Neuronal stem cell (in vitro differentiated cells): ENCODE measurements at regions not wholly inside any gene's neighbourhood (a gene's known extent, or its start where the extent isn't known, plus 50 kb on each side); places are given as distances from the start of the nearest gene placed in this dataset.
"Not testable (repeated sequence)": the region's sequence is repeated elsewhere in the genome, so short reads cannot be mapped to it uniquely, and the experiment has no call there.

Experiments used
- DNase-seq: peaks from one replicate; pipeline ENCODE4 v3.0.0-alpha.2; 2013; ENCODE audit warnings: low spot score
- H2AFZ ChIP-seq: one replicate; pipeline ENCODE4 v1.6.1; 2013; ENCODE audit warnings: mild to moderate bottlenecking, low read length, inconsistent platforms
- H2AK5ac ChIP-seq: 2 replicates; pipeline ENCODE4 v1.6.1; 2013; ENCODE audit warnings: low read depth, mild to moderate bottlenecking, inconsistent platforms, low read length, moderate library complexity, mixed read lengths
- H2BK120ac ChIP-seq: 2 replicates; pipeline ENCODE4 v1.6.1; 2013; ENCODE audit warnings: low read depth, mild to moderate bottlenecking, inconsistent platforms, low read length, moderate library complexity, mixed read lengths
- H2BK12ac ChIP-seq: one replicate; pipeline ENCODE4 v1.6.1; 2013; ENCODE audit warnings: low read length, inconsistent platforms
- H2BK15ac ChIP-seq: 2 replicates; pipeline ENCODE4 v1.6.1; 2013; ENCODE audit warnings: mild to moderate bottlenecking, low read length, inconsistent platforms, mixed read lengths
- H2BK5ac ChIP-seq: one replicate; pipeline ENCODE4 v1.6.1; 2013; ENCODE audit warnings: inconsistent platforms, mild to moderate bottlenecking, low read length, moderate library complexity
- H3K14ac ChIP-seq: one replicate; pipeline ENCODE4 v1.6.1; 2013; ENCODE audit warnings: low read length, inconsistent platforms
- H3K18ac ChIP-seq: 2 replicates; pipeline ENCODE4 v1.6.1; 2013; ENCODE audit warnings: low read length, inconsistent platforms
- H3K23ac ChIP-seq: 2 replicates; pipeline ENCODE4 v1.6.1; 2013; ENCODE audit warnings: low read depth, mild to moderate bottlenecking, mixed read lengths, low read length, inconsistent platforms; ENCODE audit not compliant: poor library complexity
- H3K27ac ChIP-seq: replicated peaks from 3 replicates; pipeline ENCODE4 v1.5.1; 2013; ENCODE audit warnings: low read length, inconsistent platforms
- H3K27me3 ChIP-seq, 3 experiments: 2 replicates each; pipeline ENCODE4 v1.6.1; 2013; ENCODE audit warnings: low read length in 3 of 3, mild to moderate bottlenecking in 2 of 3, inconsistent platforms in 1 of 3, low read depth in 1 of 3, mixed read lengths in 1 of 3, moderate library complexity in 1 of 3; ENCODE audit not compliant: control insufficient read depth in 3 of 3, insufficient read depth in 3 of 3
- H3K36me3 ChIP-seq, 2 donors: replicated peaks in 1 of 2; 2 replicates each; pipeline ENCODE4 v1.6.1; 2013; ENCODE audit warnings: low read length in 2 of 2; ENCODE audit not compliant: control insufficient read depth in 2 of 2, insufficient read depth in 2 of 2
- H3K4ac ChIP-seq: 2 replicates; pipeline ENCODE4 v1.6.1; 2013; ENCODE audit warnings: inconsistent platforms, mild to moderate bottlenecking, low read length, moderate library complexity
- H3K4me1 ChIP-seq, 2 donors: 1 replicate in 1 of 2; 2 replicates in 1 of 2; pipeline ENCODE4 v1.6.1; 2013; ENCODE audit warnings: low read length in 2 of 2, low read depth in 1 of 2; ENCODE audit not compliant: control insufficient read depth in 2 of 2, insufficient read depth in 1 of 2
- H3K4me2 ChIP-seq: one replicate; pipeline ENCODE4 v1.6.1; 2013; ENCODE audit warnings: mild to moderate bottlenecking, low read length, inconsistent platforms; ENCODE audit not compliant: insufficient read depth, poor library complexity, severe bottlenecking
- H3K4me3 ChIP-seq, 2 donors: 2 replicates each; pipeline ENCODE4 v1.5.1; 2013; ENCODE audit warnings: low read length in 2 of 2, mild to moderate bottlenecking in 2 of 2, inconsistent platforms in 1 of 2, moderate library complexity in 1 of 2
- H3K79me1 ChIP-seq: one replicate; pipeline ENCODE4 v1.6.1; 2013; ENCODE audit warnings: low read depth, mild to moderate bottlenecking, inconsistent platforms, low read length, moderate library complexity
- H3K9ac ChIP-seq: one replicate; pipeline ENCODE4 v1.6.1; 2013; ENCODE audit warnings: mild to moderate bottlenecking, low read depth, low read length, inconsistent platforms; ENCODE audit not compliant: poor library complexity
- H3K9me3 ChIP-seq, 2 donors: replicated peaks in 1 of 2; 2 replicates each; pipeline versions ENCODE3 to v1.6.1; 2013; ENCODE audit warnings: low read length in 2 of 2, mild to moderate bottlenecking in 2 of 2, inconsistent platforms in 1 of 2, low read depth in 1 of 2, mixed read lengths in 1 of 2, moderate library complexity in 1 of 2; ENCODE audit not compliant: control insufficient read depth in 2 of 2, insufficient read depth in 1 of 2
- H4K8ac ChIP-seq: one replicate; pipeline ENCODE4 v1.6.1; 2013; ENCODE audit warnings: low read depth, mild to moderate bottlenecking, inconsistent platforms, low read length, moderate library complexity
- H4K91ac ChIP-seq: one replicate; pipeline ENCODE4 v1.6.1; 2013; ENCODE audit warnings: low read length, low read depth, mild to moderate bottlenecking, inconsistent platforms; ENCODE audit not compliant: poor library complexity
- WGBS, 2 donors: extraction: QIAGEN DNeasy Blood & Tissue Kit; methylation state at CpG; one replicate each; pipeline ENCODE4 v1.1.7; 2013; ENCODE audit warnings: missing lambda C conversion rate in 2 of 2, mixed read lengths in 1 of 2; ENCODE audit not compliant: insufficient read length in 2 of 2, insufficient replicate concordance in 1 of 2; ENCODE audit errors: extremely low coverage in 2 of 2; 5-methylcytosine and 5-hydroxymethylcytosine counted together

DNA sequence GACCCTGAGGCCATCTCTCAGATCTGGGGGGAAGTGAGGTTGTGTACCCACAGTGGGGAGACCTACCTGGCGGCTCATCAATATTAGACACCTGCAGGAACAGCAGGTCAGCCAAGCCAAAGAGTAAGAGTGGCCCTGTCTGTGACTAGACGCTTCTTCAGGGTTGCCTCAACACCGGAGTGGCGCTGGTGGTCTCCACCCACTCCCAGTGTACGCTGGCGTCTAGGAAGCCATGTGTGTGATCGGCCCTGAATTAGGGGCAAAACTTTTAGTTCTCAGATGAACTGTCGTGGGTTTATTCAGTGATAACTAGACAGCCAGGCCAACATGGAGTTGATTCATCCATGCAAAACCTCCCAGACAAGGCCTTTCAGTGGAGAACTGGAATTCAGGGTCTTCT lies 229.3 kb upstream of the PLGLB2 start:
- H3K27me3 ChIP-seq, H3K18ac ChIP-seq, H3K27ac ChIP-seq, H3K23ac ChIP-seq, DNase-seq, H3K9me3 ChIP-seq, H2BK12ac ChIP-seq, H4K91ac ChIP-seq, H2BK15ac ChIP-seq, H3K79me1 ChIP-seq, H3K36me3 ChIP-seq, H2AFZ ChIP-seq, H3K4me1 ChIP-seq, H3K4me2 ChIP-seq, H3K4me3 ChIP-seq, H2BK120ac ChIP-seq, H3K9ac ChIP-seq, H3K4ac ChIP-seq, H4K8ac ChIP-seq, H2AK5ac ChIP-seq, H2BK5ac ChIP-seq, H3K14ac ChIP-seq: not testable (repeated sequence)
- no CpG with 5 or more reads among the region's 8 CpGs for WGBS, 2 donors

DNA sequence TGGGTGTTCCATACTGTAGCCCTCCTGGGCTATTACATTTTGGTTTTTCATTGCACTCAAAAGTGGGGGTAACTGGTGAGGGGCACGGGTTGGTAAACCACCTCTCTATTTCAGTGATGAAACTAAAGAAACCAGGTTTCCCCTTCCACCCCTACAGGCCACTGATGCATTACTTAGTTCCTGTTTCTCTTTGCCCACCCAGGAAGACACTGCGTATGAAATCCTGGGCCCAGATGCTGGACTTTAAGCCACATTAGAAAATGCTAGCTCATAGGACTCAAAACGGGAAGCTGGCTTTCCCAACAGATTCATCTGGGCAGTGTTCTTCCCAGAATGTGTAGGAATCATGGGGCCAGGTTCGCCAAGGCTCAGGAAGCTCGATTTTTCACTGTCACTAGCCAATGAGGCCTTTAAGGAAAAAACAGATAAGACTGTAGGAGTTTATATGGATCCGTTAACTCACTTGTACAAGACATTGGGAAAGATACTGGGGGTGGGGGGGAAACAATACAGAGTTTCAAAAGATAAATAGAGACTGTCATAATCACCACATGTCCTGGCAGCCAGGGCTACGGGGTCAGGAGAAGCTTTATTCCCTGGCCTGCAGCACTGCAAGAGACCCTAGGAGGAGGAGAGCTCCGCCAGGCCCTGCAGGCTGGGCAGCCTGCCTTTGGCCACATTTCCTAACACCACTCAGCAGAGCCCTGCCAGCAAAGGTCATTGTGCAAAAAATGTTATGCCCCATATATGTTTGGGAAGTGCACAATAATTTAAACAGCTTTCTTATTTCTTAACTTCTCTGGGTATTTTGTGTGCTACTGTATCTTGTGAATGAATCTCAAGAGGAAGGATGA lies 228.5 kb upstream of the PLGLB2 start:
- H3K4me2 ChIP-seq, H3K4ac ChIP-seq, H3K14ac ChIP-seq, H2BK120ac ChIP-seq, DNase-seq, H3K79me1 ChIP-seq, H3K4me1 ChIP-seq, H3K18ac ChIP-seq, H3K27me3 ChIP-seq, H2AK5ac ChIP-seq, H2BK12ac ChIP-seq, H3K9ac ChIP-seq, H3K4me3 ChIP-seq, H2BK15ac ChIP-seq, H2BK5ac ChIP-seq, H3K9me3 ChIP-seq, H2AFZ ChIP-seq, H4K91ac ChIP-seq, H3K23ac ChIP-seq, H3K27ac ChIP-seq, H3K36me3 ChIP-seq, H4K8ac ChIP-seq: not testable (repeated sequence)
- WGBS, 2 donors = no CpG with 5 or more reads among the region's 8 CpGs

- not testable (repeated sequence) for H3K4ac ChIP-seq, H3K36me3 ChIP-seq, H3K27ac ChIP-seq, H3K9me3 ChIP-seq, DNase-seq, H2BK5ac ChIP-seq, H2AFZ ChIP-seq, H4K91ac ChIP-seq, H3K79me1 ChIP-seq, H2BK15ac ChIP-seq, H2AK5ac ChIP-seq, H3K23ac ChIP-seq, H3K14ac ChIP-seq, H4K8ac ChIP-seq, H3K4me3 ChIP-seq, H3K27me3 ChIP-seq, H3K9ac ChIP-seq, H3K18ac ChIP-seq, H3K4me1 ChIP-seq, H2BK120ac ChIP-seq, H3K4me2 ChIP-seq, H2BK12ac ChIP-seq
- no CpG with 5 or more reads among the region's 10 CpGs for WGBS, 2 donors
These were observed 226.8 kb upstream of the PLGLB2 start for GRCh38 chr2:87521057-87521456.

GRCh38 chr2:87521489-87521888 lies 226.4 kb upstream of the PLGLB2 start:
- no CpG with 5 or more reads among the region's 7 CpGs for WGBS, 2 donors
- H3K23ac ChIP-seq, H3K79me1 ChIP-seq: not testable (repeated sequence)

More at GRCh38 chr2:87521489-87521888, 226.4 kb upstream of the PLGLB2 start:
- H3K4me3 ChIP-seq, H3K4ac ChIP-seq, H2AFZ ChIP-seq, H2BK12ac ChIP-seq, H3K4me2 ChIP-seq, H2AK5ac ChIP-seq, H4K91ac ChIP-seq, H3K36me3 ChIP-seq, H3K14ac ChIP-seq, H2BK120ac ChIP-seq, H2BK15ac ChIP-seq, H3K9me3 ChIP-seq, H3K9ac ChIP-seq, H3K18ac ChIP-seq, H3K27ac ChIP-seq, DNase-seq, H2BK5ac ChIP-seq, H3K27me3 ChIP-seq, H4K8ac ChIP-seq, H3K4me1 ChIP-seq: not testable (repeated sequence)
